Skeletal muscle tissue (tissue), 3 donors: ENCODE measurements at regions not wholly inside any gene's neighbourhood (a gene's known extent, or its start where the extent isn't known, plus 50 kb on each side); places are given as distances from the start of the nearest gene placed in this dataset.

Experiments used
- H3K27ac ChIP-seq: one replicate; pipeline ENCODE4 v1.7.0; 2013; ENCODE audit warnings: mild to moderate bottlenecking, low read depth, low read length, inconsistent platforms
- H3K27me3 ChIP-seq, 3 donors: one replicate each; pipeline ENCODE4 v1.7.0; 2013; ENCODE audit warnings: low read length in 3 of 3; ENCODE audit not compliant: control insufficient read depth in 3 of 3, insufficient read depth in 3 of 3
- H3K36me3 ChIP-seq, 3 donors: one replicate each; pipeline ENCODE4 v1.7.0; 2013; ENCODE audit warnings: low read length in 3 of 3; ENCODE audit not compliant: control insufficient read depth in 3 of 3, insufficient read depth in 3 of 3
- H3K4me1 ChIP-seq, 3 donors: one replicate each; pipeline ENCODE4 v1.7.0; 2013; ENCODE audit warnings: low read length in 3 of 3, mild to moderate bottlenecking in 3 of 3; ENCODE audit not compliant: control insufficient read depth in 3 of 3, insufficient read depth in 3 of 3
- H3K4me3 ChIP-seq, 3 donors: one replicate each; pipeline ENCODE4 v1.7.0; 2013; ENCODE audit warnings: low read length in 3 of 3
- H3K9ac ChIP-seq, 3 donors: one replicate each; pipeline ENCODE4 v1.7.0; 2013; ENCODE audit warnings: low read length in 3 of 3, mild to moderate bottlenecking in 3 of 3, moderate library complexity in 2 of 3, low read depth in 1 of 3
- H3K9me3 ChIP-seq, 3 donors: one replicate each; pipeline ENCODE4 v1.7.0; 2013; ENCODE audit warnings: low read length in 3 of 3; ENCODE audit not compliant: control insufficient read depth in 3 of 3
- donor health status: Osteomylitis.

DNA sequence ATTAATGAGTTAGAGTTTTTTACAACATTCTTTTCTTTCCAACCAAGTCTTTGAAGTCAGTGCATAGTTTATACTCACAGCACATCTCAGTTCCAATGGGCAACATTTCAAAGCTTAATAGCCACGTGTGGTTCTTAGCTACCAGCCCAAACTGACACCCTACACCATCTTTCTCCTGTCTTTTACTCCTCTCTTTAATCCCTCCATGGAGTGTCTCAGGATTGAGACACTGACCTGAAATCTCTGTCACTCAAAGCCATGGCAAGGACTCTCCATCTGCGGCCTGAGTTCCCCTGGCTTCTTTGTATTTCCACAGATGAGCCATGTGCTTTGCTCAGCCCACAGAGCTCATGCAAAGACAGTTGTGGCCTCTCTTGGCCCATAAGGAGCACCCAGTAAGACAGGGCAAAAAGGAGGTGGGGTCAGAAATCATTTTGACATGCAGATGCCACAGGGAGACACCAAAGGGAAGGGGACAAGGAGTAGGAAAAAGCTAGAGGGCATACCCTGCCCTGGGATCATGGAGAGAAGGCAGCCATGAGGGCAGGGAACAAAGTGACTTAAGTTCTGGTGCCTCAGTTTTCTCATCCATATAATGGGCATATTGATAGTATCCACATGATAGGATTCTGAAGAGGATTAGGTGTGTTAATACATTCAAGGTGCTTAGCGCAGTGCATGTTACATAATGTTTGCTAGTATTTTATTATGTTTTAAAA lies 493.6 kb upstream of the PROK2 start:
- Histone ChIP-seq H3K4me1 (peaks cover 6 to 12% (median 7%) of the 10 kb centered on the region in 3 donors), H3K27ac (no peak overlapping the region), H3K9ac (no peak overlapping the region), H3K27me3 (peaks cover 0 to 11% (median 10%) of the 10 kb centered on the region in 3 donors), H3K4me3 (no peak overlapping the region), H3K9me3 (peaks cover 1 to 6% (median 2%) of the 10 kb centered on the region in 3 donors), H3K36me3 (no peaks in the 10 kb centered on the region)

DNA sequence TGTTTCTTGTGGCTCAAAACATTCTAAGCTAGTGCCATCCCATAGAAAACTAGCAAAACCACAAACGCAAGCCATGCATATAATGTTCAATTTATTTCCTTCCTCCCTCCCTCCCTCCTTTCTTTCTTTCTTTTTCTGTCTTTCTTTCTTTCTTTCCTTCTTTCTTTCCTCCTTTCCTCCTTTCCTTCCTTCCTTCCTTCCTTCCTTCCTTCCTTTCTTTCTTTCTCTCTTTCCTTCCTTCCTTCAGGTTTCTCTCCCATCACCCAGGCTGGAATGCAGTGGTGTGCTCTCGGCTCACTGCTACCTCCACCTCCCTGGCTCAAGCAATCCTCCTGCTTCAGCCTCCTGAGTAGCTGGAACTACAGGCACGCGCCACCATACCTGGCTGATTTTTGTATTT lies 492.8 kb upstream of the PROK2 start:
- Histone ChIP-seq H3K27ac (no peak overlapping the region), H3K4me1 (peaks cover 6 to 12% (median 8%) of the 10 kb centered on the region in 3 donors), H3K9me3 (peaks cover 0 to 2% (median 2%) of the 10 kb centered on the region in 3 donors), H3K27me3 (peaks cover 0 to 11% (median 10%) of the 10 kb centered on the region in 3 donors), H3K4me3 (no peak overlapping the region), H3K9ac (no peak overlapping the region), H3K36me3 (no peaks in the 10 kb centered on the region)

DNA sequence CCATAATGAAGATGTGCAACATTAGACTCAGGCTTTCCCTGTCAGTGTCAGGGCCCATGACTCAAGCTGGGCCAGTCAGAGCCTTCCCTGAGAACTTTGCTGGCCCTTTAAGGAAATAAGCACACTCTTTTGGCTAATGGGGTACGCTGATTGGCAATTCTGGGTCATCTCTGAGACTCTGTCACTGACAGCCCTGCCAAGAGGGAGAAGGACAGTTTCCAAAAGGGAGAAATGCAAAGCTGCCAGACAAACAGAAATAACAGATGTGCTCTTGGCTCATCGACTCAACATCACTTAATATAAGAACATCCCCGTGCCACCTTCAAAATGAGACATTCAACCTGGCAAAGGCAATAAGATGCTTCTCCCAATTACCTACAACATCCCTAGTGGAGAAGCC lies 491.9 kb upstream of the PROK2 start:
- Histone ChIP-seq H3K9me3 (peaks cover 0 to 2% (median 2%) of the 10 kb centered on the region in 3 donors), H3K36me3 (no peaks in the 10 kb centered on the region), H3K4me3 (no peak overlapping the region), H3K4me1 (peaks cover 6 to 12% (median 8%) of the 10 kb centered on the region in 3 donors), H3K9ac (no peak overlapping the region), H3K27ac (no peak overlapping the region), H3K27me3 (peaks cover 0 to 12% (median 11%) of the 10 kb centered on the region in 3 donors)

DNA sequence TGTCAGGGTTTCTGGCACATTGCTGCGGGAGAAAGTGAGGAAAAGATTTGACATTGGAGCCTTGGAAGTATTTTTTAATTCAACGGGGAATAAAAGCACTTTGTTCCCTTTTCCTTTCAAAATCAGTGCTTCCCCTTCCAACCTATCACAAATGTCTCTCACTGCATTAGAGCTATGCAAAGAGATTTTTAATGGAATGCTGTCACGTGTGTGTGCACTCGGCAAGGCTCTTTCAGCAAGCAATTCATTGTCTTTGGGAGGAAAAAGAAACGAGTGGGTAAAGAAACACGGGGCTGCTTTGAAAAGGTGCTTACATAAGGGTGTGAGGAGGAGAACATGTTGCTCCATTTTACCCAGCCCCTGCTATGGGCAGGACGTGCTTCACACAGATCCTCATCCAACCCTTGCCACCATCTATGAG lies 490.4 kb upstream of the PROK2 start:
- no peaks in the 10 kb centered on the region for H3K36me3 ChIP-seq
- H3K4me3 ChIP-seq = no peak overlapping the region
- H3K27me3 ChIP-seq = peaks cover 0 to 6% (median 3%) of the 10 kb centered on the region in 3 donors
- H3K9ac ChIP-seq = no peak overlapping the region
- H3K9me3 ChIP-seq = peaks cover 0 to 2% (median 2%) of the 10 kb centered on the region in 3 donors
- peaks cover 15 to 17% (median 17%) of the 10 kb centered on the region in 3 donors for H3K4me1 ChIP-seq
- H3K27ac ChIP-seq = no peak overlapping the region

DNA sequence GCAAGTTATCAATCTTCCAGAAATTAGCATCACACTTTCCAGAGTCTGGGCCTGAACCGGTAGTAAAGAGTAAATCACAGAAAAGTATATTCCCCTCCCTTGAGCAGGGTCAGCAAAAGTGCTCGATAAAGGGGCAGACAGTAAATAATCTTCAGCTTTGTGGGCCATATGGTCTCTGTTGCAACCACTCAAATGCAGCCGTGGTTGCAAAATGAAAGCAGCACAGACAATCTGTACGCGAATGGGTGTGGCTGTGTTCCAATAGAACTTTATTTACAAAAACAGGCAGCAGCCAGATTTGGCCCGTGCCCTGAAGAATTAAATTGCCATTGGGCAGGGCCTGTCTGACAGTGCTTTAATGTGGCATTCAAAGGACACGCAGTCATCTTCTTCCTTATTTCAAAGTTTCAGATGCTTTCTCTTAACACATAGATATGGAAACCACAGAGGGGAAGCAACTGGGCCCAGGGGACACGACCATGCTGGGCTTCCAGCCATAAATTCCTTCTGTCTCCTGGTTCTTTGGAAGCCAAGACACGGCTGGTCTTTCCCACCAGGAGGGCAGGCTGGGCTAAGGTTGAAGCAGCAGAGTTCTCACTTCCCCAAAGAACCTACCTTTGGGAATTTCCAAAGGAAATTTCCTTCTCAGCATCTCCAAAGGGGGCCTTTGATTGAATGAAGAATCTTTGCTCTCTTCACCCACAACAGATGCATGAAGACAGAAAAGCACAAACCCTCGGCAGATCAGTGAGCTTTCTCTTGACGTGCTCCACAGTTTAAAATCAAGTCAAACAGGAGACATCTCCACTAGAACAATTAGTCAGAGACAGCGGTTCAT lies 489.8 kb upstream of the PROK2 start:
- Histone ChIP-seq H3K27me3 (peaks cover 0 to 3% (median 2%) of the 10 kb centered on the region in 3 donors), H3K9me3 (peaks cover 0 to 2% (median 2%) of the 10 kb centered on the region in 3 donors), H3K27ac (no peak overlapping the region), H3K36me3 (no peaks in the 10 kb centered on the region), H3K4me3 (peak overlapping the region in 1 of 3 donors; percentile 2), H3K4me1 (peaks cover 19 to 23% (median 22%) of the 10 kb centered on the region in 3 donors), H3K9ac (no peak overlapping the region)

DNA sequence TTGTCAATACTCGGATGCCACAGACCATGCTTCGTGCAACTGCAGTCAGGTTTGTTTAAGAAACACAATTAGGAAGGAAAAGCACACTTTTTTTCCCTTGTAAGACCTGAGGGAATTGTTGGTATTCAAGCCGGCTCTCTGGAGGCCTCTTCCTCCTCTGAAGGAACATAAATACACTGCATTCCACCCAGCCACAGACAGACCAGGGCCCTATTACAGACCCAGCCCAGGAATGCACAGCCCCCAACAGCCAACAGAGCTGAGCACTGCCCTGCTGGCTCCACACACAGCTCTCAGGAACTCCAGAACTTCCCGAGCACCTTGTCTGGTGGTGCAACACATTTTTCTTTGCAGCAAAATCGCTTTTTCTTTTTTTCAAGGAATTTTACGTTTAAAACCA lies 488.7 kb upstream of the PROK2 start:
- Histone ChIP-seq H3K36me3 (no peaks in the 10 kb centered on the region), H3K4me1 (peaks cover 25 to 28% (median 27%) of the 10 kb centered on the region in 3 donors), H3K9me3 (peaks cover 0 to 2% (median 2%) of the 10 kb centered on the region in 3 donors), H3K9ac (no peak overlapping the region), H3K4me3 (no peak overlapping the region), H3K27me3 (peaks cover 0 to 2% (median 0%) of the 10 kb centered on the region in 3 donors), H3K27ac (no peak overlapping the region)

DNA sequence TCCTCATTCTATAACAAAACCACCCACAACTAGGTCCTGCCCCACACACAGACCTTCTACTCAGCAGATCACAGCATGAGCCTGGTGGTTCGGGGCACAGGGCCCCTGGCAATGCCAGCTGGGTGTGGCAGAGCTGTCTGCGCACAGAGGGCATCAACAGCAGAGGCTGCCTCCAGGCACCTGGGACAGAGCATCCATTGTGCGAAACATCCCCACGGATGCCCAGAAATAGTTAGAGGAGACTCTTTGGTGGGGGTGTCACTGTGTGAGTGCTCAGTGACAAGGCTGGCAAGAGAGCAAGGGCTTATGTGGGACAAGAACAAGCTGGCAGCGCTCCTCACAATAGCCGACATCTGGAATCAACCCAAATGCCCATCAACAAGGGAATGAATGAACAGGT lies 487.4 kb upstream of the PROK2 start:
- no peak overlapping the region for H3K27ac ChIP-seq
- no peaks in the 10 kb centered on the region for H3K36me3 ChIP-seq
- peaks cover 0 to 2% (median 0%) of the 10 kb centered on the region in 3 donors for H3K27me3 ChIP-seq
- peaks cover 25 to 28% (median 27%) of the 10 kb centered on the region in 3 donors for H3K4me1 ChIP-seq
- H3K9me3 ChIP-seq = peaks cover 0 to 2% (median under 1%) of the 10 kb centered on the region in 3 donors
- H3K9ac ChIP-seq = no peak overlapping the region
- no peak overlapping the region for H3K4me3 ChIP-seq

DNA sequence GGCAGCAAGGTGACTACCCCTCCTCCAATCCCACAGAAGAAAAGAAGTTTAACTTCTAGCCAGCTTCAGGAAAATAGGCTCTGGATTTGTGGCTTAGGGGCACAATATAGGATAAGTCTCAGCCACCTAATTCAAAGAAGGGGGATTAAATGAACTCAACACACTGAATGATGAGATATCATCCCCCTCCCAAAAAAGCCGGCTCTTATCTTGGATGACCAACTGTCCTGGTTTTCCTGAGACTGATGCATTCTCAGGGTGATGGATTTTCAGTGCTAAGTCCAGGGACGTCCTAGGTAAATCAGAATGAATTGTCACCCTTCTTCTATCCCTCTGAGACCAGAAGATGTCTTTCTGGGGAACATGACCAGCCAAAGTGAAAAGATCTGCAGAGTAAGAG lies 487.0 kb upstream of the PROK2 start:
- Histone ChIP-seq H3K9ac (no peak overlapping the region), H3K27me3 (peaks cover 0 to 2% (median 0%) of the 10 kb centered on the region in 3 donors), H3K4me1 (peaks cover 25 to 28% (median 27%) of the 10 kb centered on the region in 3 donors), H3K27ac (no peak overlapping the region), H3K36me3 (no peaks in the 10 kb centered on the region), H3K9me3 (no peaks in the 10 kb centered on the region), H3K4me3 (no peak overlapping the region)

DNA sequence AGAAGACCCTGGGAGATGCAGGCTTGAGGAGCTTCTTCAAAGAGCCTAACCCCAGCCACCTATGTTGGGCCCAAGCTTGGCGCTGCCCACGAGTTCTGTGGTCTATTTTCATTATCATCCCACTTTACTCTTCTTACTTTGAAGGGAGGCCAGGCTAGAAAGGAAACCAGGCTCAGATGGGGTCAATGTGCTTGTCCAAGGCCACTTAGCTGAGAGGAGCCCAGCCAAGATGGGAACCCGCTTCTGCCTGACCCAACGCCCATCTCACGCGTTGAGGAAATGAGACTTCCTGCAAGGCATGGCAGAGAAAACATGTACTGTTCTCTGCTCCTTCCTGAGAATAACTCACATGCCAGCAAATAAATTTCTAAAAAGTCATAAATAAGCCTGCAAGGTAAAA lies 486.3 kb upstream of the PROK2 start:
- H3K9me3 ChIP-seq = no peaks in the 10 kb centered on the region
- no peaks in the 10 kb centered on the region for H3K36me3 ChIP-seq
- no peak overlapping the region for H3K9ac ChIP-seq
- peaks cover 25 to 30% (median 27%) of the 10 kb centered on the region in 3 donors for H3K4me1 ChIP-seq
- peaks cover 0 to 2% (median 0%) of the 10 kb centered on the region in 3 donors for H3K27me3 ChIP-seq
- H3K4me3 ChIP-seq = no peak overlapping the region
- H3K27ac ChIP-seq = no peak overlapping the region

DNA sequence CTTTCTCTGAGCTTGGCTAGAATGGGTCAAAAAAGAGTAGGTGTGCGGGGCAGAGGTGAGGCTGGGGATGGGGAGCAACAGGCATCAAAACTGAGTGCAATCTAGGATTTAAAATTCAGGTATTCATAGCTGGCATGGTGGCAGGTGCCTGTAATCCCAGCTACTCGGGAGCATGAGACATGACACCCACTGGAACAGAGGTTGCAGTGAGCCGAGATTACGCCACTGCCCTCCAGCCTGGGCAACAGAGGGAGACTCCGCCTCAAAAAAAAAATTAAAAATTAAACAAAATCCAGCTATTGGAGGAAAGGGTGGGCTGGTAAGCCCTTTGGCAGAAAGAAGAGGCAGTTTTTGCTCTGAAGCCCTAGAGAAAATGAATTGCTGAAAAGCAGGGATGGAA lies 485.8 kb upstream of the PROK2 start:
- Histone ChIP-seq H3K4me1 (peaks cover 25 to 31% (median 27%) of the 10 kb centered on the region in 3 donors), H3K4me3 (no peak overlapping the region), H3K9ac (no peak overlapping the region), H3K27ac (no peak overlapping the region), H3K27me3 (peaks cover 0 to 2% (median 0%) of the 10 kb centered on the region in 3 donors), H3K36me3 (no peaks in the 10 kb centered on the region), H3K9me3 (no peaks in the 10 kb centered on the region)
